ENCODE measurements at regions not wholly inside any gene's neighbourhood (a gene's known extent, or its start where the extent isn't known, plus 50 kb on each side); places are given as distances from the start of the nearest gene placed in this dataset.

DNA sequence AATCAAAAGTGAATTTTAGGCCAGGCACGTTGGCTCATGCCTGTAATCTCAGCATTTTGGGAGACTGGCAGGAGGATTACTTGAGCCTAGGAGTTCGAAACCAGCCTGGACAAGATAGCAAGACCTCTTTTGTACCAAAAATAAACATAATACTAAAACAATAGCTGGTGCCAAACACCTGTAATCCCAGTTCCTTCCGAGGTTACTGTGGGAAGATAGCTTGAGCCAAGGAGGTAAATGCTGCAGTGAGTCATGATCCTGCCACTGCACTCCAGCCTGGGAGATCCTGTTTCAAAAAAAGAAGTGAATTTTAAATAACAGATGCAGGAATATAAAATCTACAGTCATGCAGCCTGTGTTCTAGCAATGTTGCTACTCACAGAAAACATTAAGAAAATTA lies 488.3 kb downstream of the PPARGC1A start:
- Histone ChIP-seq H3K27ac (no peak overlapping the region), H3K4me3 (no peak overlapping the region), H3K36me3 (no peaks in the 10 kb centered on the region), H3K9me3 (no peaks in the 10 kb centered on the region), H3K27me3 (no peaks in the 10 kb centered on the region), H3K4me1 (no peaks in the 10 kb centered on the region)
- intact Hi-C loops (cut with DNase I), result no loop called here
- DNase-seq, result no peak
- TF ChIP-seq, protein P1, sequence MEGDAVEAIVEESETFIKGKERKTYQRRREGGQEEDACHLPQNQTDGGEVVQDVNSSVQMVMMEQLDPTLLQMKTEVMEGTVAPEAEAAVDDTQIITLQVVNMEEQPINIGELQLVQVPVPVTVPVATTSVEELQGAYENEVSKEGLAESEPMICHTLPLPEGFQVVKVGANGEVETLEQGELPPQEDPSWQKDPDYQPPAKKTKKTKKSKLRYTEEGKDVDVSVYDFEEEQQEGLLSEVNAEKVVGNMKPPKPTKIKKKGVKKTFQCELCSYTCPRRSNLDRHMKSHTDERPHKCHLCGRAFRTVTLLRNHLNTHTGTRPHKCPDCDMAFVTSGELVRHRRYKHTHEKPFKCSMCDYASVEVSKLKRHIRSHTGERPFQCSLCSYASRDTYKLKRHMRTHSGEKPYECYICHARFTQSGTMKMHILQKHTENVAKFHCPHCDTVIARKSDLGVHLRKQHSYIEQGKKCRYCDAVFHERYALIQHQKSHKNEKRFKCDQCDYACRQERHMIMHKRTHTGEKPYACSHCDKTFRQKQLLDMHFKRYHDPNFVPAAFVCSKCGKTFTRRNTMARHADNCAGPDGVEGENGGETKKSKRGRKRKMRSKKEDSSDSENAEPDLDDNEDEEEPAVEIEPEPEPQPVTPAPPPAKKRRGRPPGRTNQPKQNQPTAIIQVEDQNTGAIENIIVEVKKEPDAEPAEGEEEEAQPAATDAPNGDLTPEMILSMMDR (IDR thresholded peaks at IDR 0.05), result no peak
- TF ChIP-seq POLR2AphosphoS5 (IDR thresholded peaks at IDR 0.05) (no peak), EP300 (IDR thresholded peaks at IDR 0.05) (no peak), POLR2A (IDR thresholded peaks at IDR 0.05) (no peak)
- WGBS, 2 donors, result 44 to 53% methylated on average over 3 of the region's 3 CpGs

DNA sequence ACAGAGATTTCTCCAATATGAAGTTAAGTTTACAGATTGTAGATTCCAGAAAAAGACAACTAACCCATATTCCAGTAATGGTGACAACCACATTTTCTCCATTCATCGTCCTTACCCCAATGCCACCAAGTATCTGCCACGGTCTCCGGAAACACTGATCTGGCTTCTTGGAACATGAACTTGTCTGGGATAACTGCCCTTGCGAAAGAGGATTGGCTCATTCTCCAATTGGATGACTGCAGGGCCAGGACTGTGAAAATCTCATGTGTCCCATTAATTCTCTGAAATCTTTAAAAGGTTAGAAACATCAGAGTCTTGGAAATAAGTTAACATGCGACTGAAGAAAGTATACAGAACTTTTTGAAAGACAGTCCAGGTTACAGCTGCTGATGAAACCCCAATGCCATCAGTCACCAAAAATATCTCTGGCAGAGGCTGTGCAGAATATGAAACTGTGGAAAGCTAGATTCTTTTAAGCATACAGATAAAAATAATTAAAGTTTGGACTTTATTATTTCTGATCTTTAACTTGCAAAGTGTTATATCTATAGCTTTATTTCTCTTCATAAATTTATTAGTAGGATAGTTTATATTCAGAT lies 496.9 kb downstream of the PPARGC1A start:
- Histone ChIP-seq H3K9me3 (peaks cover 0 to 9% (median 0%) of the 10 kb centered on the region in 4 donors), H3K27ac (no peak overlapping the region), H3K4me1 (no peaks in the 10 kb centered on the region), H3K4me3 (no peak overlapping the region), H3K36me3 (no peaks in the 10 kb centered on the region), H3K27me3 (no peaks in the 10 kb centered on the region)
- no peak for DNase-seq
- TF ChIP-seq POLR2AphosphoS5 (IDR thresholded peaks at IDR 0.05), result no peak
- no peak for TF ChIP-seq EP300 (IDR thresholded peaks at IDR 0.05)
- TF ChIP-seq POLR2A (IDR thresholded peaks at IDR 0.05), result no peak
- TF ChIP-seq, protein P1 (IDR thresholded peaks at IDR 0.05), result no peak
- 93 to 96% methylated on average over 5 of the region's 5 CpGs for WGBS, 2 donors
- intact Hi-C loops (cut with DNase I), result no loop called here

DNA sequence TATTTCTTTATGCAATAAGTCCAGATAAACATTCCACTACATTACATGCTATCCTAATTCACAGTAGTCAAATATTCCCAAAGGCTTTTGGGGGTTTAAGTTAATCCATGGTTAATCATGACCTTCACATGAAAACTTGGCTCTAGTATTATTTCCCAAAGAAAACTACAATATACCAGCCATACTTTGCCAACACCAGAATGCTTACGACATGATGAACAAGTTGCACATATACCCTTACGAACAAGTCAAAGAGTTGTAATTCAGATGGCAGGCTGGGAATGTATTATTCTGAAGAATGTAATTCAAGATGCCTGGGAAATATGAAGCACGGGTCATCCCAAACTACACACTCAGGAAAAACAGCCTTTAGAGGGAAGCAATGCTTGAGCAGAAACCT lies 499.6 kb downstream of the PPARGC1A start:
- 91 to 95% methylated on average over 3 of the region's 3 CpGs for WGBS, 2 donors
- TF ChIP-seq EP300 (IDR thresholded peaks at IDR 0.05) (no peak), POLR2A (IDR thresholded peaks at IDR 0.05) (no peak), POLR2AphosphoS5 (IDR thresholded peaks at IDR 0.05) (no peak)
- TF ChIP-seq, protein P1 (IDR thresholded peaks at IDR 0.05), result no peak
- no peaks in the 10 kb centered on the region for H3K27me3 ChIP-seq
- no peaks in the 10 kb centered on the region for H3K4me1 ChIP-seq
- no peak overlapping the region for H3K27ac ChIP-seq
- no peaks in the 10 kb centered on the region for H3K36me3 ChIP-seq
- H3K9me3 ChIP-seq, result peaks cover 0 to 9% (median 0%) of the 10 kb centered on the region in 4 donors
- intact Hi-C loops (cut with DNase I), result no loop called here
- no peak for DNase-seq
- H3K4me3 ChIP-seq, result no peak overlapping the region

DNA sequence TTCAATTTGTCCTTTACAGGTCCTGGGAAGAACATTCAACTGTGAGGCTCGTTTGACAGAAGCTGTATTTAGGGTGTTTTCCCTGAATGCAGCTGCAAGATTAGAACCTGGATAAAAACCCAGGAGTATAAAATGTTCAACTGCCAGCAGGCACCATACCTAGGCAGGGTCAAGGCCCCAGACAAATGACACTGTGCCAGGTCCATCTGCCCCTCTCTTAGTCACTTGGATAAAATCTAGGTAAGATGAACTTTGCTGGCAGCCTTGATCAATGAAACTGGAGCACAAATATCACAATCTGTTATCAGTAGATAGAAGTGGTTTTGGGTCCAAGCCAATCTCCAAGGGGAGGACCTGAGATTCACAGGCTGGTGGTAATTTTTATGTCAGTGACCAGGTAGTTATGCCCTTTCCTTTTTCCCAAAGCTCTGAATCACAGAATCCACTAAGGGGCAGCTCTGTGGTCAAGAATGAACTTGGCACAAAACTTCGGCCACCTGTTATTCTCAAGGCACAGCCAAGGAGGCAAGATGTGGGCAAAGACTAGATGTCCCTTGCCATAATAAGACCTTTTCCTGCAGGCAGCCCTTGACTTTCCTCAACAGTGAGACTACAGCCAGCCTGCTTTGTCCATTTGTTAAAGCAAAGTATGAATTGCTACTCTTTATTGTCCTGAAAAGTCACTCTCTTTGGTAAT lies 501.0 kb downstream of the PPARGC1A start:
- no peaks in the 10 kb centered on the region for H3K36me3 ChIP-seq
- peaks cover 0 to 7% (median 0%) of the 10 kb centered on the region in 4 donors for H3K9me3 ChIP-seq
- no peak overlapping the region for H3K27ac ChIP-seq
- no peak for DNase-seq
- intact Hi-C loops (cut with DNase I), result no loop called here
- TF ChIP-seq, protein P1 (IDR thresholded peaks at IDR 0.05), result no peak
- TF ChIP-seq EP300 (IDR thresholded peaks at IDR 0.05) (no peak), POLR2A (IDR thresholded peaks at IDR 0.05) (no peak), POLR2AphosphoS5 (IDR thresholded peaks at IDR 0.05) (no peak)
- 54 to 57% methylated on average over 2 of the region's 2 CpGs for WGBS, 2 donors
- no peaks in the 10 kb centered on the region for H3K27me3 ChIP-seq
- no peaks in the 10 kb centered on the region for H3K4me1 ChIP-seq
- H3K4me3 ChIP-seq, result no peak overlapping the region
